NT2/D1 (cell line): ENCODE measurements at regions not wholly inside any gene's neighbourhood (a gene's known extent, or its start where the extent isn't known, plus 50 kb on each side); places are given as distances from the start of the nearest gene placed in this dataset.

Experiments used
- SUZ12 ChIP-seq: IDR thresholded peaks from 2 replicates; pipeline ENCODE4 v1.6.1; 2011; ENCODE audit not compliant: insufficient read length, insufficient read depth; ENCODE audit errors: extremely low read depth
- YY1 ChIP-seq: IDR thresholded peaks from 2 replicates; pipeline ENCODE4 v1.6.1; 2011; ENCODE audit not compliant: insufficient read length, insufficient read depth
- ZNF274 ChIP-seq: IDR thresholded peaks from 2 replicates; pipeline ENCODE4 v1.6.1; 2011; ENCODE audit warnings: mild to moderate bottlenecking, low read depth, low read length

- TF ChIP-seq YY1, result no peak
- TF ChIP-seq ZNF274, result no peak
- no peak for TF ChIP-seq SUZ12
These were observed 311.1 kb upstream of the CLINT1 start for GRCh38 chr5:158170060-158170459.
